Lower lobe of right lung (tissue), 2 donors: ENCODE measurements at regions not wholly inside any gene's neighbourhood (a gene's known extent, or its start where the extent isn't known, plus 50 kb on each side); places are given as distances from the start of the nearest gene placed in this dataset.
A peak's percentile ranks its signal among the peaks of the same experiment; 100 is the strongest.

Experiments
- ATAC-seq, 2 donors: fragments of 200-7000 bp; cut with Tn5 transposase; one replicate each; pipeline ENCODE4 v1.9.1; 2020 to 2022; ENCODE audit warnings: mild to moderate bottlenecking in 2 of 2, moderate library complexity in 2 of 2
- DNase-seq: peaks from one replicate; pipeline ENCODE4 v3.0.0-alpha.2; 2020
- H3K27ac ChIP-seq: fragments of 200-600 bp; one replicate; pipeline ENCODE4 v1.8.0; 2022
- H3K27me3 ChIP-seq: fragments of 200-600 bp; one replicate; pipeline ENCODE4 v1.8.0; 2022; ENCODE audit warnings: low read depth
- H3K36me3 ChIP-seq: fragments of 200-600 bp; one replicate; pipeline ENCODE4 v1.8.0; 2022; ENCODE audit warnings: mild to moderate bottlenecking
- H3K4me1 ChIP-seq: fragments of 200-600 bp; one replicate; pipeline ENCODE4 v1.8.0; 2022
- H3K4me3 ChIP-seq: fragments of 200-600 bp; one replicate; pipeline ENCODE4 v1.8.0; 2022; ENCODE audit warnings: mild to moderate bottlenecking
- H3K9me3 ChIP-seq: fragments of 200-600 bp; one replicate; pipeline ENCODE4 v1.8.0; 2022
- CTCF ChIP-seq: fragments of 200-600 bp; IDR thresholded peaks from one replicate; pipeline ENCODE4 v1.8.0; 2022; ENCODE audit warnings: antibody characterized with exemption, mild to moderate bottlenecking
- intact Hi-C: fragments of 100-400 bp; cut with DNase I; formaldehyde crosslinking; loops from one replicate; pipeline ENCODE4 v1.11.0; 2022
- donor health status: DM: no; HTN: yes; CAD: no; lungs with severe emphysema.

GRCh38 chr3:135779590-135780235 lies 185.8 kb upstream of the PPP2R3A start:
- no peaks in the 10 kb centered on the region for H3K36me3 ChIP-seq
- TF ChIP-seq CTCF = no peak
- no peak overlapping the region for H3K4me3 ChIP-seq
- H3K27me3 ChIP-seq = no peaks in the 10 kb centered on the region
- no peak overlapping the region for H3K27ac ChIP-seq
- ATAC-seq (no peak), DNase-seq (no peak)
- H3K9me3 ChIP-seq = no peaks in the 10 kb centered on the region
- intact Hi-C loops = no loop called here
- no peaks in the 10 kb centered on the region for H3K4me1 ChIP-seq

GRCh38 chr3:135781026-135781815 lies 184.3 kb upstream of the PPP2R3A start:
- DNase-seq = no peak
- no peaks in the 10 kb centered on the region for H3K4me1 ChIP-seq
- no peaks in the 10 kb centered on the region for H3K27me3 ChIP-seq
- H3K36me3 ChIP-seq = no peaks in the 10 kb centered on the region
- H3K9me3 ChIP-seq = no peaks in the 10 kb centered on the region
- ATAC-seq = no peak
- no peak overlapping the region for H3K4me3 ChIP-seq
- intact Hi-C loops = no loop called here
- no peak overlapping the region for H3K27ac ChIP-seq
- TF ChIP-seq CTCF = no peak

- TF ChIP-seq CTCF = no peak
- ATAC-seq = peak; percentile 42 to 60
- intact Hi-C loops = no loop called here
Measured at GRCh38 chr3:135784557-135784956, 181.0 kb upstream of the PPP2R3A start.

GRCh38 chr3:135788146-135788545 lies 177.4 kb upstream of the PPP2R3A start:
- no peak for TF ChIP-seq CTCF
- H3K27ac ChIP-seq = no peak overlapping the region
- H3K27me3 ChIP-seq = no peaks in the 10 kb centered on the region
- intact Hi-C loops = no loop called here
- ATAC-seq (no peak), DNase-seq (no peak)
- no peaks in the 10 kb centered on the region for H3K4me1 ChIP-seq
- no peak overlapping the region for H3K4me3 ChIP-seq
- H3K9me3 ChIP-seq = no peaks in the 10 kb centered on the region
- no peaks in the 10 kb centered on the region for H3K36me3 ChIP-seq

More at GRCh38 chr3:135784557-135784956, 181.0 kb upstream of the PPP2R3A start:
- no peak for DNase-seq
- no peaks in the 10 kb centered on the region for H3K4me1 ChIP-seq
- H3K27ac ChIP-seq = no peak overlapping the region
- no peaks in the 10 kb centered on the region for H3K27me3 ChIP-seq
- H3K4me3 ChIP-seq = no peak overlapping the region
- H3K36me3 ChIP-seq = no peaks in the 10 kb centered on the region
- H3K9me3 ChIP-seq = no peaks in the 10 kb centered on the region

- H3K27ac ChIP-seq = no peak overlapping the region
- no peaks in the 10 kb centered on the region for H3K27me3 ChIP-seq
- H3K36me3 ChIP-seq = no peaks in the 10 kb centered on the region
- H3K4me1 ChIP-seq = no peaks in the 10 kb centered on the region
- TF ChIP-seq CTCF = no peak
- intact Hi-C loops = no loop called here
- H3K4me3 ChIP-seq = no peak overlapping the region
- no peaks in the 10 kb centered on the region for H3K9me3 ChIP-seq
- ATAC-seq (no peak), DNase-seq (no peak)
Measured at GRCh38 chr3:135788978-135789377, 176.6 kb upstream of the PPP2R3A start.
